ENCODE measurements at regions not wholly inside any gene's neighbourhood (a gene's known extent, or its start where the extent isn't known, plus 50 kb on each side); places are given as distances from the start of the nearest gene placed in this dataset.

GRCh38 chr16:35196313-35196712 is 1736.9 kb downstream of the TP53TG3F start (continued):
- TF ChIP-seq, protein P1, sequence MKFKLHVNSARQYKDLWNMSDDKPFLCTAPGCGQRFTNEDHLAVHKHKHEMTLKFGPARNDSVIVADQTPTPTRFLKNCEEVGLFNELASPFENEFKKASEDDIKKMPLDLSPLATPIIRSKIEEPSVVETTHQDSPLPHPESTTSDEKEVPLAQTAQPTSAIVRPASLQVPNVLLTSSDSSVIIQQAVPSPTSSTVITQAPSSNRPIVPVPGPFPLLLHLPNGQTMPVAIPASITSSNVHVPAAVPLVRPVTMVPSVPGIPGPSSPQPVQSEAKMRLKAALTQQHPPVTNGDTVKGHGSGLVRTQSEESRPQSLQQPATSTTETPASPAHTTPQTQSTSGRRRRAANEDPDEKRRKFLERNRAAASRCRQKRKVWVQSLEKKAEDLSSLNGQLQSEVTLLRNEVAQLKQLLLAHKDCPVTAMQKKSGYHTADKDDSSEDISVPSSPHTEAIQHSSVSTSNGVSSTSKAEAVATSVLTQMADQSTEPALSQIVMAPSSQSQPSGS (CRISPR knock-in tag; IDR thresholded peaks at IDR 0.05): no peak
- no peak for TF ChIP-seq CBX1 (IDR thresholded peaks at IDR 0.05; ENCODE audit: low read depth)
- TF ChIP-seq ATF1 (CRISPR knock-in tag; IDR thresholded peaks at IDR 0.05): no peak
- TF ChIP-seq ATF1 (tag; IDR thresholded peaks at IDR 0.05): no peak

DNA sequence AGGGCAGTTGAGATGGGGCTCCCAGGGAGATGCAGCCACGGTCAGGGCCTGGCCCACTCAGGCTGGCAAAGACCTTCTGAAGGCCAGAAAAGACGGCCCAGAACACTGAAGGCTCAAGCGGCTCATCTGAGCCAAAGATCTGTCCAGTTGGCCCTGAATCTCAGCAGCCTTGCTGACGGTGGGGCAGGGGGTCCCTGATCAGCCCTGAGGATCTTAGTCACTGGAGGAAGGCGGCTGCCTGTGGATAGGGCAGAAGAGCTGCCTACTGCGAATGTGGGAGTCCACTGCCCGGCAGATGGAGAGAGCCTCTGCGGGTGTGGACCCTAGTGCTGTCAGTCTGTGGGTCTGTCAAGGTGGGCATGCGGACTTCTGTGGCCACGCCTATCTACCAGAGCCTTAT is 1738.2 kb downstream of the TP53TG3F start:
- Histone ChIP-seq H3K9me3 (replicated peaks; ENCODE audit: control insufficient read depth, insufficient read depth, low read depth, low read length) (no peaks in the 10 kb centered on the region), H3K4me3 (no peak overlapping the region), H3K9ac (ENCODE audit: insufficient read depth in 1 of 2, low read depth in 2 of 2, low read length in 2 of 2) (no peak overlapping the region), H2AFZ (ENCODE audit: low read depth, low read length) (no peak overlapping the region), H3K36me3 (ENCODE audit: control insufficient read depth, insufficient read depth, low read length) (no peaks in the 10 kb centered on the region), H3K4me1 (replicated peaks in 1 of 2; ENCODE audit: control insufficient read depth in 2 of 2, insufficient read depth in 2 of 2, low read length in 2 of 2) (no peaks in the 10 kb centered on the region), H4K20me1 (replicated peaks; ENCODE audit: control insufficient read depth, insufficient read depth, low read length) (no peaks in the 10 kb centered on the region), H3K27ac (ENCODE audit: extremely low read depth, low read depth, low read length) (no peak overlapping the region), H3K27me3 (ENCODE audit: control insufficient read depth in 2 of 2, insufficient read depth in 2 of 2, low read length in 2 of 2) (no peaks in the 10 kb centered on the region), H3K4me2 (ENCODE audit: insufficient read depth, low read length) (no peak overlapping the region), H3K9me1 (ENCODE audit: control insufficient read depth, insufficient read depth, low read length) (no peaks in the 10 kb centered on the region), H3K79me2 (ENCODE audit: control insufficient read depth, insufficient read depth, low read length) (no peaks in the 10 kb centered on the region)
- TF ChIP-seq NR2C2 (CRISPR knock-in tag; IDR thresholded peaks at IDR 0.05) (no peak), NR2C2 (tag; IDR thresholded peaks at IDR 0.05) (no peak), IRF9 (tag; IDR thresholded peaks at IDR 0.05) (no peak), U2AF2 (optimal IDR thresholded peaks at IDR 0.05; ENCODE audit: low read depth, low read length) (no peak), SIN3A (IDR thresholded peaks at IDR 0.05; ENCODE audit: borderline replicate concordance in 2 of 2, control insufficient read depth in 1 of 2, low read depth in 2 of 2, low read length in 2 of 2) (no peak), HNRNPUL1 (IDR thresholded peaks at IDR 0.05; ENCODE audit: low read length) (no peak), CCNT2 (IDR thresholded peaks at IDR 0.05; ENCODE audit: borderline replicate concordance, extremely low read depth, insufficient read length, low read depth, low read length) (no peak), FOXK1 (CRISPR knock-in tag; IDR thresholded peaks at IDR 0.05; ENCODE audit: borderline replicate concordance) (no peak), HLTF (IDR thresholded peaks at IDR 0.05) (no peak), ZBTB49 (CRISPR knock-in tag; IDR thresholded peaks at IDR 0.05; ENCODE audit: borderline replicate concordance) (no peak), ZNF696 (CRISPR knock-in tag; conservative IDR thresholded peaks at IDR 0.05) (no peak), HDAC6 (IDR thresholded peaks at IDR 0.05; ENCODE audit: low read depth, low read length) (no peak)
- BruUV-seq (replicated peaks): no TSS peak
- in situ Hi-C loops (cut with MboI): no loop called here
- intact Hi-C loops (cut with micrococcal nuclease): no loop called here
- DNase-seq (ENCODE audit: extremely low read depth in 1 of 4, low spot score in 3 of 4): no peak
- no peak for FAIRE-seq
- CTCF ChIA-PET (ENCODE audit: low intra/inter-chr PET ratio): no interaction called here
- POLR2A ChIA-PET: no interaction called here
- ATAC-seq: no peak
- WGBS (ENCODE audit: insufficient coverage, low coverage, missing lambda C conversion rate): 0% methylated on average over 10 of the region's 10 CpGs

Data from K562 (cell line).